ENCODE measurements at regions not wholly inside any gene's neighbourhood (a gene's known extent, or its start where the extent isn't known, plus 50 kb on each side); places are given as distances from the start of the nearest gene placed in this dataset.

DNA sequence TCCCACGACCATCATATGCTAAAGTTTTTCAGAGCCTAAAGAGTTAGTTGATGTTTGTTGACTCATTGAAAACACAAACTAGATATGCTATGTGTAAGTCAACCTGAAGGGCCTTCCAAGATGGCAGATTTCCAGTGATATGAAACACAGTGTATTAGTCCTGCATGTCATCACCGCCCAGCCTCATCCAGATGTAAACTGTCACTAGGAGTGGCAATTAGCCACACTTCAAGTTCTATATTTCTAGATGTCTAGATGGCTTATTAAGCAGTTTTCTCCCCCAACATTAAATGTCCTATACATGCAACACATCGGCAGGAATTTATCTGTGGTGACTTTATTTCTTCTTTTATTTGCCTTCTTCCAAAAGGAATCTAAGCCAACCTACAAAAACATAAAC, 444.1 kb upstream of the SMIM21 start:
- TF ChIP-seq, protein P1, sequence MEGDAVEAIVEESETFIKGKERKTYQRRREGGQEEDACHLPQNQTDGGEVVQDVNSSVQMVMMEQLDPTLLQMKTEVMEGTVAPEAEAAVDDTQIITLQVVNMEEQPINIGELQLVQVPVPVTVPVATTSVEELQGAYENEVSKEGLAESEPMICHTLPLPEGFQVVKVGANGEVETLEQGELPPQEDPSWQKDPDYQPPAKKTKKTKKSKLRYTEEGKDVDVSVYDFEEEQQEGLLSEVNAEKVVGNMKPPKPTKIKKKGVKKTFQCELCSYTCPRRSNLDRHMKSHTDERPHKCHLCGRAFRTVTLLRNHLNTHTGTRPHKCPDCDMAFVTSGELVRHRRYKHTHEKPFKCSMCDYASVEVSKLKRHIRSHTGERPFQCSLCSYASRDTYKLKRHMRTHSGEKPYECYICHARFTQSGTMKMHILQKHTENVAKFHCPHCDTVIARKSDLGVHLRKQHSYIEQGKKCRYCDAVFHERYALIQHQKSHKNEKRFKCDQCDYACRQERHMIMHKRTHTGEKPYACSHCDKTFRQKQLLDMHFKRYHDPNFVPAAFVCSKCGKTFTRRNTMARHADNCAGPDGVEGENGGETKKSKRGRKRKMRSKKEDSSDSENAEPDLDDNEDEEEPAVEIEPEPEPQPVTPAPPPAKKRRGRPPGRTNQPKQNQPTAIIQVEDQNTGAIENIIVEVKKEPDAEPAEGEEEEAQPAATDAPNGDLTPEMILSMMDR (IDR thresholded peaks at IDR 0.05) = no peak
- TF ChIP-seq POLR2A (IDR thresholded peaks at IDR 0.05) (no peak), POLR2AphosphoS5 (IDR thresholded peaks at IDR 0.05) (no peak), EP300 (IDR thresholded peaks at IDR 0.05) (no peak)

Measured in suprapubic skin (tissue), 4 donors.